SK-N-SH (cell line): ENCODE measurements at regions not wholly inside any gene's neighbourhood (a gene's known extent, or its start where the extent isn't known, plus 50 kb on each side); places are given as distances from the start of the nearest gene placed in this dataset.

Experiments used
- CTCF ChIA-PET: fragments of 300-600, 350-600 bp; formaldehyde crosslinking; extraction: SDS; loops from one replicate; lab custom pipeline; 2021; lab: Yijun Ruan, JAX
- POLR2A ChIA-PET: fragments of 350-600 bp; sonication (Branson Sonifier 250); formaldehyde crosslinking; extraction: SDS; loops from one replicate; lab custom pipeline; 2020; ENCODE audit warnings: antibody characterized with exemption, inconsistent platforms; lab: Yijun Ruan, JAX
- DNase-seq: peaks from one replicate; pipeline ENCODE4 v3.0.0; 2012
- H2AFZ ChIP-seq: fragments of 200-600 bp; sonication (generic); 2 replicates; pipeline ENCODE4 v1.8.1; 2016; ENCODE audit warnings: antibody characterized with exemption, mild to moderate bottlenecking, low read depth
- H3F3A ChIP-seq: fragments of 200-600 bp; sonication (generic); replicated peaks from 2 replicates; pipeline ENCODE3; 2016; ENCODE audit warnings: antibody characterized with exemption, mild to moderate bottlenecking; ENCODE audit not compliant: insufficient read depth
- H3K27ac ChIP-seq, 2 experiments: fragments of 200-500 bp in 1 of 2; fragments of 200-600 bp in 1 of 2; sonication (Bioruptor generic) in 1 of 2; sonication (generic), shearing (Covaris generic) in 1 of 2; 2 replicates each; pipeline versions ENCODE4 v1.5.1 to v1.6.1; 2014 to 2016; ENCODE audit warnings: low read depth in 2 of 2, inconsistent platforms in 1 of 2, low read length in 1 of 2, mild to moderate bottlenecking in 1 of 2, mixed read lengths in 1 of 2
- H3K27me3 ChIP-seq: fragments of 200-600 bp; sonication (generic), shearing (Covaris generic); 2 replicates; pipeline ENCODE4 v1.6.1; 2016; ENCODE audit warnings: mixed run types; ENCODE audit not compliant: insufficient read depth
- H3K36me3 ChIP-seq, 2 experiments: fragments of 200-500 bp in 1 of 2; fragments of 200-600 bp in 1 of 2; sonication (Bioruptor generic) in 1 of 2; sonication (generic) in 1 of 2; replicated peaks in 1 of 2; 2 replicates each; pipeline versions ENCODE3 to v1.5.1; 2014 to 2016; ENCODE audit warnings: low read length in 1 of 2, mild to moderate bottlenecking in 1 of 2; ENCODE audit not compliant: insufficient read depth in 2 of 2, control insufficient read depth in 1 of 2
- H3K4me1 ChIP-seq, 2 experiments: fragments of 200-500 bp in 1 of 2; fragments of 200-600 bp in 1 of 2; sonication (Bioruptor generic) in 1 of 2; sonication (generic), shearing (Covaris generic) in 1 of 2; 2 replicates each; pipeline versions ENCODE4 v1.5.1 to v1.6.1; 2014 to 2016; ENCODE audit warnings: low read depth in 1 of 2, low read length in 1 of 2, mixed run types in 1 of 2; ENCODE audit not compliant: insufficient read depth in 2 of 2, control insufficient read depth in 1 of 2
- H3K4me2 ChIP-seq: fragments of 200-600 bp; sonication (generic), shearing (Covaris generic); 2 replicates; pipeline ENCODE4 v1.6.1; 2017; ENCODE audit warnings: mixed run types
- H3K4me3 ChIP-seq, 2 experiments: fragments of 200-500 bp in 1 of 2; fragments of 200-600 bp in 1 of 2; sonication (Bioruptor generic) in 1 of 2; sonication (generic), shearing (Covaris generic) in 1 of 2; 2 replicates each; pipeline versions ENCODE4 v1.5.1 to v1.8.1; 2014 to 2016; ENCODE audit warnings: low read depth in 2 of 2, inconsistent platforms in 1 of 2, low read length in 1 of 2, mild to moderate bottlenecking in 1 of 2, mixed read lengths in 1 of 2, moderate library complexity in 1 of 2
- H3K79me2 ChIP-seq: fragments of 200-600 bp; sonication (generic); 2 replicates; pipeline ENCODE4 v1.8.1; 2017; ENCODE audit warnings: mild to moderate bottlenecking; ENCODE audit not compliant: insufficient read depth
- H3K9ac ChIP-seq: fragments of 200-600 bp; sonication (generic); 2 replicates; pipeline ENCODE4 v1.6.1; 2017; ENCODE audit warnings: mixed run types
- H3K9me2 ChIP-seq: fragments of 200-600 bp; sonication (generic); 2 replicates; pipeline ENCODE4 v1.6.1; 2017; ENCODE audit warnings: mixed run types
- H3K9me3 ChIP-seq: fragments of 200-600 bp; sonication (generic); 2 replicates; pipeline ENCODE4 v1.6.1; 2017; ENCODE audit warnings: mixed run types, mild to moderate bottlenecking, moderate library complexity
- H4K20me1 ChIP-seq: fragments of 200-600 bp; sonication (generic); 2 replicates; pipeline ENCODE4 v1.6.1; 2017; ENCODE audit warnings: mild to moderate bottlenecking, mixed run types; ENCODE audit not compliant: insufficient read depth
- CHD2 ChIP-seq: fragments of 150-350 bp; IDR thresholded peaks from 2 replicates; pipeline ENCODE4 v1.6.1; 2018; ENCODE audit warnings: low read length; ENCODE audit not compliant: partially characterized antibody
- ELF1 ChIP-seq: IDR thresholded peaks from 2 replicates; pipeline ENCODE4 v1.4.0; 2012
- EP300 ChIP-seq, 2 experiments: IDR thresholded peaks; 2 replicates each; pipeline versions ENCODE4 v1.4.0 to v1.6.1; 2012; ENCODE audit warnings: borderline replicate concordance in 1 of 2, low read depth in 1 of 2, low read length in 1 of 2
- EZH2phosphoT487 ChIP-seq: fragments of 200-600 bp; sonication (generic); IDR thresholded peaks from 2 replicates; pipeline ENCODE4 v1.6.1; 2017; ENCODE audit warnings: low read depth, mixed run types, mild to moderate bottlenecking, antibody characterized with exemption, moderate library complexity, borderline replicate concordance
- FOXJ3 ChIP-seq: sonication (generic); formaldehyde crosslinking; IDR thresholded peaks from 2 replicates; pipeline ENCODE4 v1.5.1; 2020; ENCODE audit warnings: mild to moderate bottlenecking, missing genetic modification reagents
- FOXM1 ChIP-seq: IDR thresholded peaks from 2 replicates; pipeline ENCODE4 v1.4.0; 2012; ENCODE audit warnings: low read depth, mild to moderate bottlenecking
- GABPA ChIP-seq: IDR thresholded peaks from 2 replicates; pipeline ENCODE4 v1.4.0; 2012; ENCODE audit warnings: low read depth, mild to moderate bottlenecking
- GATA2 ChIP-seq: sonication (generic); formaldehyde crosslinking; IDR thresholded peaks from 2 replicates; pipeline ENCODE4 v1.5.0; 2020; ENCODE audit warnings: mild to moderate bottlenecking, missing genetic modification reagents
- JUND ChIP-seq: IDR thresholded peaks from 2 replicates; pipeline ENCODE4 v1.4.0; 2012
- MEF2A ChIP-seq: IDR thresholded peaks from 2 replicates; pipeline ENCODE4 v1.4.0; 2012; ENCODE audit warnings: low read depth, borderline replicate concordance
- NFIC ChIP-seq: IDR thresholded peaks from 2 replicates; pipeline ENCODE4 v1.4.0; 2012; ENCODE audit warnings: borderline replicate concordance
- PBX3 ChIP-seq: IDR thresholded peaks from 2 replicates; pipeline ENCODE4; 2012
- POLR2AphosphoS5 ChIP-seq: IDR thresholded peaks from 2 replicates; pipeline ENCODE4 v1.6.1; 2012; ENCODE audit warnings: low read depth, low read length
- RAD21 ChIP-seq: IDR thresholded peaks from 2 replicates; pipeline ENCODE4 v1.6.1; 2012; ENCODE audit warnings: mild to moderate bottlenecking, low read length
- RCOR1 ChIP-seq: fragments of 150-350 bp; IDR thresholded peaks from 2 replicates; pipeline ENCODE4 v1.6.1; 2017; ENCODE audit warnings: antibody characterized with exemption, low read length
- RXRA ChIP-seq: IDR thresholded peaks from 2 replicates; pipeline ENCODE4 v1.4.0; 2012; ENCODE audit warnings: low read depth, mild to moderate bottlenecking, borderline replicate concordance
- SIN3A ChIP-seq: IDR thresholded peaks from 2 replicates; pipeline ENCODE4 v1.6.1; 2012; ENCODE audit warnings: low read depth, mild to moderate bottlenecking, low read length, moderate library complexity, borderline replicate concordance
- TCF12 ChIP-seq: IDR thresholded peaks from 2 replicates; pipeline ENCODE4 v1.4.0; 2012
- YY1 ChIP-seq: IDR thresholded peaks from 2 replicates; pipeline ENCODE4 v1.4.0; 2012; ENCODE audit warnings: low read depth, mild to moderate bottlenecking
- ZBTB33 ChIP-seq: IDR thresholded peaks from 2 replicates; pipeline ENCODE4 v1.4.0; 2012; ENCODE audit warnings: low read depth, borderline replicate concordance
- WGBS: methylation state at CpG from one replicate; pipeline ENCODE4 v1.1.6; 2017; ENCODE audit warnings: low lambda C conversion rate; 5-methylcytosine and 5-hydroxymethylcytosine counted together
- TF ChIP-seq, protein P1 (sequence below): IDR thresholded peaks from 2 replicates; pipeline ENCODE4 v1.4.0; 2012; ENCODE audit warnings: low read depth

- TF ChIP-seq CHD2 (no peak), FOXM1 (no peak), GABPA (no peak), RAD21 (no peak), FOXJ3 (CRISPR knock-in tag) (no peak), SIN3A (no peak), PBX3 (peak; percentile 73), GATA2 (CRISPR knock-in tag) (no peak), EP300 (IDR thresholded peaks at IDR 0.05; ENCODE audit: borderline replicate concordance in 1 of 2, low read depth in 1 of 2, low read length in 1 of 2) (peak; percentile 8 to 14; a peak in 1 of 4 replicates), RXRA (no peak), EZH2phosphoT487 (no peak)
- TF ChIP-seq, protein P1, sequence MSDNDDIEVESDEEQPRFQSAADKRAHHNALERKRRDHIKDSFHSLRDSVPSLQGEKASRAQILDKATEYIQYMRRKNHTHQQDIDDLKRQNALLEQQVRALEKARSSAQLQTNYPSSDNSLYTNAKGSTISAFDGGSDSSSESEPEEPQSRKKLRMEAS = no peak
Observed at GRCh38 chr3:191531434-191531972, 70.5 kb downstream of the PYDC2 start (continued).

GRCh38 chr3:191543018-191543417, 82.1 kb downstream of the PYDC2 start:
- ChIA-PET CTCF (no interaction called here), POLR2A (no interaction called here)
- Histone ChIP-seq H3K4me1 (no peaks in the 10 kb centered on the region), H3K36me3 (no peaks in the 10 kb centered on the region), H3K9ac (no peak overlapping the region), H3K79me2 (no peaks in the 10 kb centered on the region), H3K27me3 (no peaks in the 10 kb centered on the region), H4K20me1 (no peaks in the 10 kb centered on the region), H3K4me3 (no peak overlapping the region), H3K9me2 (no peaks in the 10 kb centered on the region), H3K9me3 (no peaks in the 10 kb centered on the region), H3K4me2 (no peak overlapping the region), H3F3A (no peaks in the 10 kb centered on the region), H3K27ac (no peak overlapping the region), H2AFZ (no peak overlapping the region)
- DNase-seq = no peak
- WGBS = 43% methylated on average over 1 of the region's 1 CpG
- TF ChIP-seq POLR2AphosphoS5 = no peak

GRCh38 chr3:191543897-191544296, 82.9 kb downstream of the PYDC2 start:
- Histone ChIP-seq H3K79me2 (no peaks in the 10 kb centered on the region), H3K9me2 (no peaks in the 10 kb centered on the region), H3F3A (no peaks in the 10 kb centered on the region), H3K27ac (no peak overlapping the region), H3K4me3 (no peak overlapping the region), H3K9me3 (no peaks in the 10 kb centered on the region), H3K4me1 (no peaks in the 10 kb centered on the region), H3K27me3 (no peaks in the 10 kb centered on the region), H3K36me3 (no peaks in the 10 kb centered on the region), H4K20me1 (no peaks in the 10 kb centered on the region)
- DNase-seq = no peak
- whole genome bisulfite sequencing = 38% methylated on average over 4 of the region's 4 CpGs
- ChIA-PET CTCF (no interaction called here), POLR2A (no interaction called here)
- TF ChIP-seq ELF1 (no peak), CHD2 (no peak), FOXJ3 (CRISPR knock-in tag) (no peak), GABPA (no peak), JUND (no peak), RAD21 (no peak), SIN3A (no peak), ZBTB33 (no peak), YY1 (no peak), EZH2phosphoT487 (no peak), RCOR1 (no peak), GATA2 (CRISPR knock-in tag) (no peak), NFIC (no peak), MEF2A (no peak), EP300 (IDR thresholded peaks at IDR 0.05; ENCODE audit: borderline replicate concordance in 1 of 2, low read depth in 1 of 2, low read length in 1 of 2) (no peak), TCF12 (no peak)
- TF ChIP-seq, all 33 proteins: peak for 0
- Histone ChIP-seq H2AFZ (no peak overlapping the region), H3K9ac (no peak overlapping the region), H3K4me2 (no peak overlapping the region)
